Liver (tissue), 8 donors: ENCODE measurements at regions not wholly inside any gene's neighbourhood (a gene's known extent, or its start where the extent isn't known, plus 50 kb on each side); places are given as distances from the start of the nearest gene placed in this dataset.

Experiments
- DNase-seq: peaks from one replicate; pipeline ENCODE4 v3.0.0-alpha.2; 2017; ENCODE audit warnings: low spot score
- H3K27ac ChIP-seq, 2 donors: one replicate each; pipeline ENCODE4 v1.7.0; 2013; ENCODE audit warnings: inconsistent platforms in 2 of 2, low read length in 2 of 2, control low read depth in 1 of 2, low read depth in 1 of 2, mild to moderate bottlenecking in 1 of 2
- H3K27me3 ChIP-seq, 4 donors: one replicate each; pipeline versions ENCODE4 v1.6.1 to v1.7.0; 2013; ENCODE audit warnings: low read length in 3 of 4, inconsistent platforms in 1 of 4, mild to moderate bottlenecking in 1 of 4, moderate library complexity in 1 of 4; ENCODE audit not compliant: control insufficient read depth in 4 of 4, insufficient read depth in 4 of 4
- H3K36me3 ChIP-seq, 4 donors: one replicate each; pipeline versions ENCODE4 v1.6.1 to v1.7.0; 2013; ENCODE audit warnings: low read length in 3 of 4, mild to moderate bottlenecking in 3 of 4, low read depth in 1 of 4, moderate library complexity in 1 of 4; ENCODE audit not compliant: control insufficient read depth in 4 of 4, insufficient read depth in 3 of 4
- H3K4me1 ChIP-seq, 4 donors: one replicate each; pipeline versions ENCODE4 v1.6.1 to v1.7.0; 2013; ENCODE audit warnings: low read length in 3 of 4, mild to moderate bottlenecking in 3 of 4, moderate library complexity in 1 of 4; ENCODE audit not compliant: control insufficient read depth in 4 of 4, insufficient read depth in 4 of 4
- H3K4me3 ChIP-seq, 3 donors: one replicate each; pipeline versions ENCODE4 v1.6.1 to v1.7.0; 2013; ENCODE audit warnings: low read length in 3 of 3, control low read depth in 1 of 3, low read depth in 1 of 3, mild to moderate bottlenecking in 1 of 3
- H3K9ac ChIP-seq, 2 donors: one replicate each; pipeline ENCODE4 v1.7.0; 2013; ENCODE audit warnings: low read length in 2 of 2, mild to moderate bottlenecking in 2 of 2, moderate library complexity in 2 of 2, control low read depth in 1 of 2, low read depth in 1 of 2
- H3K9me3 ChIP-seq, 4 donors: one replicate each; pipeline versions ENCODE4 v1.6.1 to v1.7.0; 2013; ENCODE audit warnings: low read length in 3 of 4; ENCODE audit not compliant: control insufficient read depth in 4 of 4
- CTCF ChIP-seq: fragments of 150-350 bp; IDR thresholded peaks from 2 replicates; pipeline ENCODE4 v1.5.1; 2017; ENCODE audit warnings: improper control_type of control experiment, low read depth, low read length; ENCODE audit not compliant: missing input control
- EGR1 ChIP-seq, 2 donors: IDR thresholded peaks; 2 replicates each; pipeline ENCODE4 v1.6.1; 2016 to 2018; ENCODE audit warnings: antibody characterized with exemption in 2 of 2, low read depth in 2 of 2
- FOXA1 ChIP-seq: IDR thresholded peaks from 2 replicates; pipeline ENCODE4 v1.6.1; 2016; ENCODE audit warnings: antibody characterized with exemption
- FOXA2 ChIP-seq: IDR thresholded peaks from 2 replicates; pipeline ENCODE4 v1.6.1; 2016; ENCODE audit warnings: antibody characterized with exemption
- GABPA ChIP-seq, 2 donors: IDR thresholded peaks in 1 of 2; conservative IDR thresholded peaks in 1 of 2; 2 replicates each; pipeline ENCODE4 v1.6.1; 2016; ENCODE audit warnings: antibody characterized with exemption in 2 of 2, mild to moderate bottlenecking in 1 of 2, moderate library complexity in 1 of 2
- HNF4A ChIP-seq, 2 donors: conservative IDR thresholded peaks; 2 replicates each; pipeline ENCODE4 v1.6.1; 2016; ENCODE audit warnings: antibody characterized with exemption in 2 of 2, mild to moderate bottlenecking in 2 of 2
- HNF4G ChIP-seq: IDR thresholded peaks from 2 replicates; pipeline ENCODE4 v1.6.1; 2016; ENCODE audit warnings: antibody characterized with exemption
- JUND ChIP-seq, 2 donors: IDR thresholded peaks; 2 replicates each; pipeline ENCODE4 v1.6.1; 2016; ENCODE audit warnings: antibody characterized with exemption in 2 of 2
- MAX ChIP-seq: IDR thresholded peaks from 2 replicates; pipeline ENCODE4 v1.6.1; 2016; ENCODE audit warnings: antibody characterized with exemption
- NR2F2 ChIP-seq: IDR thresholded peaks from 2 replicates; pipeline ENCODE4 v1.6.1; 2016; ENCODE audit warnings: antibody characterized with exemption
- RAD21 ChIP-seq, 2 donors: IDR thresholded peaks; 2 replicates each; pipeline ENCODE4 v1.6.1; 2016; ENCODE audit warnings: antibody characterized with exemption in 2 of 2, mild to moderate bottlenecking in 2 of 2
- REST ChIP-seq: IDR thresholded peaks from 2 replicates; pipeline ENCODE4 v1.6.1; 2016; ENCODE audit warnings: antibody characterized with exemption, mild to moderate bottlenecking
- RXRA ChIP-seq, 2 donors: IDR thresholded peaks; 2 replicates each; pipeline ENCODE4 v1.6.1; 2017 to 2018; ENCODE audit warnings: antibody characterized with exemption in 2 of 2, mild to moderate bottlenecking in 1 of 2
- SP1 ChIP-seq: IDR thresholded peaks from 2 replicates; pipeline ENCODE4 v1.6.1; 2018; ENCODE audit warnings: antibody characterized with exemption, mild to moderate bottlenecking
- TAF1 ChIP-seq: conservative IDR thresholded peaks from 2 replicates; pipeline ENCODE4 v1.6.1; 2016; ENCODE audit warnings: antibody characterized with exemption, mild to moderate bottlenecking
- WGBS: extraction: QIAGEN DNeasy Blood & Tissue Kit; methylation state at CpG from one replicate; pipeline ENCODE4 v1.1.7; 2013; 5-methylcytosine and 5-hydroxymethylcytosine counted together
- donor health status: healthy.
- donor health status: healthy.
- donor health status: healthy.
- donor health status: healthy.
- donor health status: healthy.

GRCh38 chr1:182128502-182128901, 67.0 kb upstream of the ZNF648 start:
- H3K36me3 ChIP-seq = no peaks in the 10 kb centered on the region
- no peaks in the 10 kb centered on the region for H3K4me1 ChIP-seq
- no peak overlapping the region for H3K4me3 ChIP-seq
- H3K9ac ChIP-seq = no peak overlapping the region
- no peaks in the 10 kb centered on the region for H3K27me3 ChIP-seq
- DNase-seq = no peak
- TF ChIP-seq RAD21 (IDR thresholded peaks at IDR 0.05) (no peak), NR2F2 (no peak), FOXA1 (no peak)
- 90% methylated on average over 6 of the region's 6 CpGs for WGBS
- no peak overlapping the region for H3K27ac ChIP-seq
- peaks cover 0 to under 1% (median 0%) of the 10 kb centered on the region in 4 donors for H3K9me3 ChIP-seq

GRCh38 chr1:182127656-182128055, 66.1 kb upstream of the ZNF648 start:
- Histone ChIP-seq H3K4me3 (no peak overlapping the region), H3K27me3 (no peaks in the 10 kb centered on the region), H3K27ac (no peak overlapping the region), H3K36me3 (no peaks in the 10 kb centered on the region), H3K9ac (no peak overlapping the region), H3K9me3 (no peaks in the 10 kb centered on the region), H3K4me1 (no peaks in the 10 kb centered on the region)
- WGBS = 97% methylated on average over 3 of the region's 3 CpGs
- no peak for DNase-seq
- TF ChIP-seq FOXA2 (no peak), JUND (IDR thresholded peaks at IDR 0.05) (no peak), CTCF (no peak), SP1 (no peak), EGR1 (IDR thresholded peaks at IDR 0.05; ENCODE audit: low read depth in 2 of 2) (no peak), HNF4G (no peak), FOXA1 (no peak), GABPA (IDR thresholded peaks at IDR 0.05 in 1 of 2, conservative IDR thresholded peaks at IDR 0.05 in 1 of 2) (no peak), HNF4A (conservative IDR thresholded peaks at IDR 0.05) (no peak), TAF1 (no peak), REST (no peak), RXRA (IDR thresholded peaks at IDR 0.05) (no peak), MAX (no peak)
